ENCODE measurements at regions not wholly inside any gene's neighbourhood (a gene's known extent, or its start where the extent isn't known, plus 50 kb on each side); places are given as distances from the start of the nearest gene placed in this dataset.

DNA sequence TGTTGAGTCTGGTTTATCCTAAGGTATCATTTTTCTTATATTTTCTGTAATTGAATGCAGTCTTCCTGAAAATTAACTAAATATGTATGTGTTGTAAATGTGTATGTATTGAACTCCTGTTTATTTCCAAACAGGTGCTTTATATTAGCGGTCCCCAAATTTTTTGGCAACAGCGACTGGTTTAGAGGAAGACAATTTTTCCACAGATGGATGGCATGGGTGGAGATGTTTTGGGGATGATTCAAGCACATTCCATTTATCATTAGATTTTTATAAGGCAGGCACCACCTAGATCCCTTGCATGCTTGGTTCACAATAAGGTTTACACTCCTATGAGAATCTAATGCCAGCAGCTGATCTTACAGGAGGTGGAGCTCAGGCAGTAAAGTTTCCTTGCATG is 210.5 kb upstream of the ANO3 start (continued):
- TF ChIP-seq, protein P1, sequence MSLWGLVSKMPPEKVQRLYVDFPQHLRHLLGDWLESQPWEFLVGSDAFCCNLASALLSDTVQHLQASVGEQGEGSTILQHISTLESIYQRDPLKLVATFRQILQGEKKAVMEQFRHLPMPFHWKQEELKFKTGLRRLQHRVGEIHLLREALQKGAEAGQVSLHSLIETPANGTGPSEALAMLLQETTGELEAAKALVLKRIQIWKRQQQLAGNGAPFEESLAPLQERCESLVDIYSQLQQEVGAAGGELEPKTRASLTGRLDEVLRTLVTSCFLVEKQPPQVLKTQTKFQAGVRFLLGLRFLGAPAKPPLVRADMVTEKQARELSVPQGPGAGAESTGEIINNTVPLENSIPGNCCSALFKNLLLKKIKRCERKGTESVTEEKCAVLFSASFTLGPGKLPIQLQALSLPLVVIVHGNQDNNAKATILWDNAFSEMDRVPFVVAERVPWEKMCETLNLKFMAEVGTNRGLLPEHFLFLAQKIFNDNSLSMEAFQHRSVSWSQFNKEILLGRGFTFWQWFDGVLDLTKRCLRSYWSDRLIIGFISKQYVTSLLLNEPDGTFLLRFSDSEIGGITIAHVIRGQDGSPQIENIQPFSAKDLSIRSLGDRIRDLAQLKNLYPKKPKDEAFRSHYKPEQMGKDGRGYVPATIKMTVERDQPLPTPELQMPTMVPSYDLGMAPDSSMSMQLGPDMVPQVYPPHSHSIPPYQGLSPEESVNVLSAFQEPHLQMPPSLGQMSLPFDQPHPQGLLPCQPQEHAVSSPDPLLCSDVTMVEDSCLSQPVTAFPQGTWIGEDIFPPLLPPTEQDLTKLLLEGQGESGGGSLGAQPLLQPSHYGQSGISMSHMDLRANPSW (CRISPR knock-in tag; conservative IDR thresholded peaks at IDR 0.05; ENCODE audit: low read depth) = no peak
- TF ChIP-seq RORB (CRISPR knock-in tag; IDR thresholded peaks at IDR 0.05) = no peak
- no peak for TF ChIP-seq TP53 (CRISPR knock-in tag; IDR thresholded peaks at IDR 0.05)
- no peak for TF ChIP-seq ZNF219 (CRISPR knock-in tag; IDR thresholded peaks at IDR 0.05; ENCODE audit: borderline replicate concordance)

DNA sequence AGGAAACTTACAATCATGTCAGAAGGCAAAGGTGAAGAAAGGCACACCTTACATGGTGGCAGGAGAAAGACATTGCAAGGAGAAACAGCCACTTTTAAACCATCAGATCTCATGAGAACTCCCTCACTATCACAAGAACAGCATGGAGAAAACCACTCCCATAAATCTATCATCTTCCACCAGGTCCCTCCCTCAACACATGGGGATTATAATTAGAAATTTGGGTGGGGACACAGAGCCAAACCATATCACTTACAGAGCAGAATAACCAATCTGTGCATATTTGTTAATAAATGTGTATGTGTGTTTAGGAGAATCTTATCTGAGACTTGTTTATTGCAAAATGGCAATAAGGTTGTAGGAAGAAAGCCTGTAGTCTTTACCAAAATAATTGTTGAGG is 205.2 kb upstream of the ANO3 start:
- Mint-ChIP-seq H3K9me3 (no peaks in the 10 kb centered on the region), H3K4me1 (no peaks in the 10 kb centered on the region), H3K27ac (no peak overlapping the region), H3K36me3 (no peaks in the 10 kb centered on the region), H3K4me3 (no peak overlapping the region), H3K27me3 (ENCODE audit: low read depth) (no peaks in the 10 kb centered on the region)
- ChIA-PET POLR2A (no interaction called here), CTCF (no interaction called here)
- no peak for ATAC-seq
- TF ChIP-seq, protein P2, sequence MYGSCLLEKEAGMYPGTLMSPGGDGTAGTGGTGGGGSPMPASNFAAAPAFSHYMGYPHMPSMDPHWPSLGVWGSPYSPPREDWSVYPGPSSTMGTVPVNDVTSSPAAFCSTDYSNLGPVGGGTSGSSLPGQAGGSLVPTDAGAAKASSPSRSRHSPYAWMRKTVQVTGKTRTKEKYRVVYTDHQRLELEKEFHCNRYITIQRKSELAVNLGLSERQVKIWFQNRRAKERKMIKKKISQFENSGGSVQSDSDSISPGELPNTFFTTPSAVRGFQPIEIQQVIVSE (CRISPR knock-in tag; IDR thresholded peaks at IDR 0.05; ENCODE audit: borderline replicate concordance) = no peak
- TF ChIP-seq, protein P3, sequence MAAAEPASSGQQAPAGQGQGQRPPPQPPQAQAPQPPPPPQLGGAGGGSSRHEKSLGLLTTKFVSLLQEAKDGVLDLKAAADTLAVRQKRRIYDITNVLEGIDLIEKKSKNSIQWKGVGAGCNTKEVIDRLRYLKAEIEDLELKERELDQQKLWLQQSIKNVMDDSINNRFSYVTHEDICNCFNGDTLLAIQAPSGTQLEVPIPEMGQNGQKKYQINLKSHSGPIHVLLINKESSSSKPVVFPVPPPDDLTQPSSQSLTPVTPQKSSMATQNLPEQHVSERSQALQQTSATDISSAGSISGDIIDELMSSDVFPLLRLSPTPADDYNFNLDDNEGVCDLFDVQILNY (CRISPR knock-in tag; IDR thresholded peaks at IDR 0.05) = no peak
- TF ChIP-seq ELF4 (CRISPR knock-in tag; IDR thresholded peaks at IDR 0.05; ENCODE audit: low read depth) = no peak
- TF ChIP-seq, protein P4, sequence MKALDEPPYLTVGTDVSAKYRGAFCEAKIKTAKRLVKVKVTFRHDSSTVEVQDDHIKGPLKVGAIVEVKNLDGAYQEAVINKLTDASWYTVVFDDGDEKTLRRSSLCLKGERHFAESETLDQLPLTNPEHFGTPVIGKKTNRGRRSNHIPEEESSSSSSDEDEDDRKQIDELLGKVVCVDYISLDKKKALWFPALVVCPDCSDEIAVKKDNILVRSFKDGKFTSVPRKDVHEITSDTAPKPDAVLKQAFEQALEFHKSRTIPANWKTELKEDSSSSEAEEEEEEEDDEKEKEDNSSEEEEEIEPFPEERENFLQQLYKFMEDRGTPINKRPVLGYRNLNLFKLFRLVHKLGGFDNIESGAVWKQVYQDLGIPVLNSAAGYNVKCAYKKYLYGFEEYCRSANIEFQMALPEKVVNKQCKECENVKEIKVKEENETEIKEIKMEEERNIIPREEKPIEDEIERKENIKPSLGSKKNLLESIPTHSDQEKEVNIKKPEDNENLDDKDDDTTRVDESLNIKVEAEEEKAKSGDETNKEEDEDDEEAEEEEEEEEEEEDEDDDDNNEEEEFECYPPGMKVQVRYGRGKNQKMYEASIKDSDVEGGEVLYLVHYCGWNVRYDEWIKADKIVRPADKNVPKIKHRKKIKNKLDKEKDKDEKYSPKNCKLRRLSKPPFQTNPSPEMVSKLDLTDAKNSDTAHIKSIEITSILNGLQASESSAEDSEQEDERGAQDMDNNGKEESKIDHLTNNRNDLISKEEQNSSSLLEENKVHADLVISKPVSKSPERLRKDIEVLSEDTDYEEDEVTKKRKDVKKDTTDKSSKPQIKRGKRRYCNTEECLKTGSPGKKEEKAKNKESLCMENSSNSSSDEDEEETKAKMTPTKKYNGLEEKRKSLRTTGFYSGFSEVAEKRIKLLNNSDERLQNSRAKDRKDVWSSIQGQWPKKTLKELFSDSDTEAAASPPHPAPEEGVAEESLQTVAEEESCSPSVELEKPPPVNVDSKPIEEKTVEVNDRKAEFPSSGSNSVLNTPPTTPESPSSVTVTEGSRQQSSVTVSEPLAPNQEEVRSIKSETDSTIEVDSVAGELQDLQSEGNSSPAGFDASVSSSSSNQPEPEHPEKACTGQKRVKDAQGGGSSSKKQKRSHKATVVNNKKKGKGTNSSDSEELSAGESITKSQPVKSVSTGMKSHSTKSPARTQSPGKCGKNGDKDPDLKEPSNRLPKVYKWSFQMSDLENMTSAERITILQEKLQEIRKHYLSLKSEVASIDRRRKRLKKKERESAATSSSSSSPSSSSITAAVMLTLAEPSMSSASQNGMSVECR (CRISPR knock-in tag; IDR thresholded peaks at IDR 0.05; ENCODE audit: borderline replicate concordance) = no peak
- TF ChIP-seq TEAD4 (CRISPR knock-in tag; IDR thresholded peaks at IDR 0.05) = no peak
- TF ChIP-seq CBFB (CRISPR knock-in tag; IDR thresholded peaks at IDR 0.05; ENCODE audit: low read depth) = no peak
- no peak for TF ChIP-seq FOXK1 (CRISPR knock-in tag; IDR thresholded peaks at IDR 0.05)
- no peak for TF ChIP-seq FOXJ3 (CRISPR knock-in tag; IDR thresholded peaks at IDR 0.05; ENCODE audit: borderline replicate concordance)
- TF ChIP-seq CREM (CRISPR knock-in tag; IDR thresholded peaks at IDR 0.05) = no peak
- TF ChIP-seq OVOL2 (CRISPR knock-in tag; IDR thresholded peaks at IDR 0.05; ENCODE audit: borderline replicate concordance) = no peak
- no peak for TF ChIP-seq FOXP1 (CRISPR knock-in tag; IDR thresholded peaks at IDR 0.05; ENCODE audit: borderline replicate concordance)
- no peak for TF ChIP-seq ETV6 (CRISPR knock-in tag; IDR thresholded peaks at IDR 0.05)
- TF ChIP-seq NR3C1 (CRISPR knock-in tag; conservative IDR thresholded peaks at IDR 0.05; ENCODE audit: low read depth) = no peak
- DNase-seq (ENCODE audit: low spot score) = no peak

DNA sequence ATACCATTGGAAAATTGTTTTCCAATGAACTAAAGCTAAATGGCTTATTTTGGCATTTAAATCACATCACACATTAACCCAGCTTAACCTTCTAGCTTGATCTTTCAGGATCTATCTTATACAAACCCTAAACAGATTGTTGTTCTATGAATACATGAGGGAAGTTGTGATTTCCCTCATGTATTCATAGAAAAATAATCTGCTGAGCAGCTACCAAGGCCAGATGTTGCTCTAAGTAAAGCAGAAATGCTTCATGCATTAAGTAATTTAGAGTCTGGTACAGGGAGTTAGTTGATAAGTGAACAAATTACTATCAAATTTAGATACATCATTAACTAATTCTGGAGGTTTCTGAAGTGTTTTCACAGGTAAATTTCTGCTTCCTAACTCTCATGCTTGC is 204.6 kb upstream of the ANO3 start:
- H3K36me3 Mint-ChIP-seq = no peaks in the 10 kb centered on the region
- no peaks in the 10 kb centered on the region for H3K4me1 Mint-ChIP-seq
- no peak overlapping the region for H3K27ac Mint-ChIP-seq
- no peaks in the 10 kb centered on the region for H3K9me3 Mint-ChIP-seq
- POLR2A ChIA-PET = no interaction called here
- no peaks in the 10 kb centered on the region for H3K27me3 Mint-ChIP-seq (ENCODE audit: low read depth)
- no peak for ATAC-seq
- no peak for TF ChIP-seq ZNF263 (CRISPR knock-in tag; IDR thresholded peaks at IDR 0.05; ENCODE audit: low read depth)
- TF ChIP-seq JAZF1 (CRISPR knock-in tag; IDR thresholded peaks at IDR 0.05) = no peak
- TF ChIP-seq ZNF423 (CRISPR knock-in tag; IDR thresholded peaks at IDR 0.05) = no peak
- H3K4me3 Mint-ChIP-seq = no peak overlapping the region
- no peak for DNase-seq (ENCODE audit: low spot score)
- CTCF ChIA-PET = no interaction called here
